Adrenal gland (tissue), 9 donors: ENCODE measurements at regions not wholly inside any gene's neighbourhood (a gene's known extent, or its start where the extent isn't known, plus 50 kb on each side); places are given as distances from the start of the nearest gene placed in this dataset.

Experiments used
- DNase-seq, 7 donors: peaks; one replicate each; pipeline ENCODE4 v3.0.0-alpha.2; 2019 to 2020
- H3K27ac ChIP-seq, 5 donors: fragments of 200-600 bp; sonication (generic) in 4 of 5; 1 replicate in 3 of 5; 2 replicates in 2 of 5; pipeline versions ENCODE4 v1.5.1 to v1.8.0; 2016 to 2020; ENCODE audit warnings: mild to moderate bottlenecking in 1 of 5
- H3K27me3 ChIP-seq: fragments of 200-600 bp; 2 replicates; pipeline ENCODE4 v1.8.0; 2021
- H3K36me3 ChIP-seq, 2 donors: fragments of 200-600 bp; replicated peaks in 1 of 2; 1 replicate in 1 of 2; 2 replicates in 1 of 2; pipeline versions ENCODE4 v1.5.1 to v1.8.0; 2018 to 2022
- H3K4me1 ChIP-seq, 2 donors: fragments of 200-600 bp; replicated peaks in 1 of 2; 1 replicate in 1 of 2; 2 replicates in 1 of 2; pipeline versions ENCODE4 v1.5.1 to v1.8.0; 2018 to 2021
- H3K4me3 ChIP-seq, 4 donors: fragments of 200-600 bp; sonication (generic) in 3 of 4; one replicate each; pipeline ENCODE4 v1.5.1; 2016 to 2018
- H3K9me3 ChIP-seq, 3 donors: fragments of 200-600 bp; sonication (generic) in 1 of 3; replicated peaks in 1 of 3; 1 replicate in 2 of 3; 2 replicates in 1 of 3; pipeline versions ENCODE4 v1.5.1 to v1.8.0; 2016 to 2021
- POLR2A ChIP-seq, 2 donors: fragments of 450-650 bp; IDR thresholded peaks; one replicate each; pipeline ENCODE4 v1.6.1; 2017; ENCODE audit warnings: antibody characterized with exemption in 2 of 2, mild to moderate bottlenecking in 2 of 2, moderate library complexity in 1 of 2
- WGBS, 4 donors: extraction: QIAGEN DNeasy Blood & Tissue Kit in 2 of 4; methylation state at CpG; one replicate each; pipeline versions ENCODE4 v1.1.5 to v1.1.7; 2013 to 2017; 5-methylcytosine and 5-hydroxymethylcytosine counted together
- intact Hi-C, 2 donors: fragments of 100-400 bp; cut with DNase I; formaldehyde crosslinking; loops; one replicate each; pipeline versions ENCODE4 v1.14.1 to v1.15.0; 2022 to 2023
- TF ChIP-seq, protein P1 (sequence below), 6 experiments: fragments of 450-650 bp in 4 of 6; fragments of 200-600 bp in 2 of 6; sonication (generic) in 1 of 6; IDR thresholded peaks; 1 replicate in 5 of 6; 2 replicates in 1 of 6; pipeline versions ENCODE4 v1.5.1 to v1.8.0; 2016 to 2021; ENCODE audit warnings: antibody characterized with exemption in 6 of 6, mild to moderate bottlenecking in 2 of 6, moderate library complexity in 1 of 6
- donor health status: healthy with polysubstance abuse.
- donor health status: Bipolar disorder and iron deficiency.
- donor health status: DM: yes; HTN: yes; CAD: no.
- donor health status: DM: no; HTN: no; CAD: no.
- donor health status: DM: no; HTN: no; CAD: no.

DNA sequence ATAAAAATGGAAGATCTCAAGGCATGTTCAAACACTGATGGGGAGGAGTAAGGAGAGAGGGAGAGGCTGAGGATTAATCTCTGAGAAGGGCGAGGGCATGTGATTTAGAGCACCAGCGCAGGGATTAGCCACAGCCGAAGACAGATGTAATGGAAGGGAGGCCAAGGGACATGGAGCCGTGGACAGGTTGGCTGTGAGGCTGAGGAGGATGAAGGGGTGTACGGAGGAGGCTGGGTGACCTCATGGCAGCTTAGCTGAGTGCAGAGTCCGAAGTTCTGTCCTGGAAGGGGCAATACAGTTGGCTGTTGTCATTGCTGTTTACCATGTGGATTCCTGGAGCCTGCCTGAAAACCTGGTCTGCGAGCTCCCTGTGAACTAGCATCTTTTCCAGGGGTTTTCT, 342.8 kb downstream of the RPS6KC1 start:
- Histone ChIP-seq H3K9me3 (no peaks in the 10 kb centered on the region), H3K4me3 (no peak overlapping the region), H3K36me3 (no peaks in the 10 kb centered on the region), H3K4me1 (no peaks in the 10 kb centered on the region), H3K27ac (no peak overlapping the region), H3K27me3 (no peaks in the 10 kb centered on the region)
- WGBS, 4 donors: 84 to 93% (median 85%) methylated on average over 7 of the region's 7 CpGs
- intact Hi-C loops: no loop called here
- TF ChIP-seq POLR2A (IDR thresholded peaks at IDR 0.05): no peak
- TF ChIP-seq, protein P1, sequence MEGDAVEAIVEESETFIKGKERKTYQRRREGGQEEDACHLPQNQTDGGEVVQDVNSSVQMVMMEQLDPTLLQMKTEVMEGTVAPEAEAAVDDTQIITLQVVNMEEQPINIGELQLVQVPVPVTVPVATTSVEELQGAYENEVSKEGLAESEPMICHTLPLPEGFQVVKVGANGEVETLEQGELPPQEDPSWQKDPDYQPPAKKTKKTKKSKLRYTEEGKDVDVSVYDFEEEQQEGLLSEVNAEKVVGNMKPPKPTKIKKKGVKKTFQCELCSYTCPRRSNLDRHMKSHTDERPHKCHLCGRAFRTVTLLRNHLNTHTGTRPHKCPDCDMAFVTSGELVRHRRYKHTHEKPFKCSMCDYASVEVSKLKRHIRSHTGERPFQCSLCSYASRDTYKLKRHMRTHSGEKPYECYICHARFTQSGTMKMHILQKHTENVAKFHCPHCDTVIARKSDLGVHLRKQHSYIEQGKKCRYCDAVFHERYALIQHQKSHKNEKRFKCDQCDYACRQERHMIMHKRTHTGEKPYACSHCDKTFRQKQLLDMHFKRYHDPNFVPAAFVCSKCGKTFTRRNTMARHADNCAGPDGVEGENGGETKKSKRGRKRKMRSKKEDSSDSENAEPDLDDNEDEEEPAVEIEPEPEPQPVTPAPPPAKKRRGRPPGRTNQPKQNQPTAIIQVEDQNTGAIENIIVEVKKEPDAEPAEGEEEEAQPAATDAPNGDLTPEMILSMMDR (IDR thresholded peaks at IDR 0.05): no peak
- DNase-seq: no peak

DNA sequence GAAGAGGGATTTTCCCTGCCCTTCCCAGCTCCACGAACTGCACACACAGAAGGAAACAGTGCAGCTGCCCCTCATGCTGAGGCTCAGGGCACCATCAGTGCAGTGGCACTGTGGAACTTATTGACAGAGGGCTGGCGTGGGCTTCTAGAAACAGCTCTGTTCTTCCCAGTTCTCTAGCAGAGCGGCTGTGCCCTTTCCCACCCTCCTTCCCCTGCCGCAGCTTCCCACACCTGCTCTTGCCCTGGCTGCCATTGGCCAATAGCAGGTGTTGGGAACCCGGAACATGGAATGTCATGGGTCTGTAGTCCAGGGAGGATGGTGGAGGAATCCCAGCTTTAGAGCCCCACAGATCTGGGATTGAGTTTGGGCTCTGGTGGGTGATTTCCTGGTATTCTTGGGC, 343.8 kb downstream of the RPS6KC1 start:
- Histone ChIP-seq H3K27ac (no peak overlapping the region), H3K9me3 (no peaks in the 10 kb centered on the region), H3K4me1 (no peaks in the 10 kb centered on the region), H3K36me3 (no peaks in the 10 kb centered on the region), H3K27me3 (no peaks in the 10 kb centered on the region), H3K4me3 (no peak overlapping the region)
- no peak for DNase-seq
- WGBS, 4 donors: 82 to 94% (median 86%) methylated on average over 5 of the region's 5 CpGs
- intact Hi-C loops: no loop called here
- no peak for TF ChIP-seq POLR2A (IDR thresholded peaks at IDR 0.05)
- TF ChIP-seq, protein P1 (IDR thresholded peaks at IDR 0.05): no peak

DNA sequence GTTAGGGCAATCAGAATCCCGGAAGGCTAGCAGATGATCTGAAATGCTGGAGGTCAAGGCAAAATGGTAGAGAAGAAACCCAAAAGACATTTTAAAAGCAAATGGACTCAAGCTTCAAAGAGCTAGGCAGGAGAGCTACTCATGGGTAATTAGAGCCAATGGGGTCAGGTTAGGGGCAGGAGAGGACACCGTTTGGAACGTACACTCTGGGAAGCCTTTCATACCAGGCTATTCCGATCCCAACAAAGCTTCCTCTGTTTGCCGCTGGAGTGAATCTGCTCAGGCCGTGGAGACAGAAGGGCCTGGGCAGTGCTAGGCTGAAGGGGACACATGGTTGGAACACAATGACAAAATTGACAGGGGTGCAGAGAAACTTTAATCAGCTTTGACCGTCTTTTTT, 346.6 kb downstream of the RPS6KC1 start:
- Histone ChIP-seq H3K4me1 (no peaks in the 10 kb centered on the region), H3K27ac (no peak overlapping the region), H3K36me3 (no peaks in the 10 kb centered on the region), H3K27me3 (no peaks in the 10 kb centered on the region), H3K4me3 (no peak overlapping the region), H3K9me3 (no peaks in the 10 kb centered on the region)
- 70 to 82% (median 82%) methylated on average over 7 of the region's 7 CpGs for WGBS, 4 donors
- DNase-seq: no peak
- intact Hi-C loops: no loop called here
- no peak for TF ChIP-seq POLR2A (IDR thresholded peaks at IDR 0.05)
- TF ChIP-seq, protein P1 (IDR thresholded peaks at IDR 0.05): no peak

DNA sequence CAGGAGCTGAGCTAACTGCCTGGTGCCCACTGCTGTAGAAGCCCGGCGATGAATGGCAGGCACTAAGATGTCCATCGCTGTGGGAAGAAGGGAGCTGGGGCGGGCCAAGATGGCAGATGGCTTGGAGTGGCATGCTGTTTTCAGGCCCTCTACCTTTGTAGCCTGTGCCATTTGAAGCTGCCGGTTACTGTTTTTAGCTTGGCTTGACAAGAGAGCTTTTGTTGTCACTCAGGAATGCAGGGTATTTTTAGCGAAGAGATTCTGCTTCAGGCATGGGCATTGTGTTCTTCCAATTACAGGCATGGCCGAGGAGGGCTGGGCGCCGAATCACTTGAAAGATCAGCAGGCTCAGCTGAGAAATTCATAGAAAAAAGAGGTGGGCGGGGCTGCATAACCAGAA, 348.7 kb downstream of the RPS6KC1 start:
- Histone ChIP-seq H3K27ac (no peak overlapping the region), H3K27me3 (no peaks in the 10 kb centered on the region), H3K36me3 (no peaks in the 10 kb centered on the region), H3K4me1 (no peaks in the 10 kb centered on the region), H3K4me3 (no peak overlapping the region), H3K9me3 (no peaks in the 10 kb centered on the region)
- WGBS, 4 donors: 79 to 91% (median 85%) methylated on average over 10 of the region's 10 CpGs
- intact Hi-C loops: no loop called here
- TF ChIP-seq, protein P1 (IDR thresholded peaks at IDR 0.05): no peak
- no peak for TF ChIP-seq POLR2A (IDR thresholded peaks at IDR 0.05)
- DNase-seq: no peak
